Neural cell (in vitro differentiated cells): ENCODE measurements at regions not wholly inside any gene's neighbourhood (a gene's known extent, or its start where the extent isn't known, plus 50 kb on each side); places are given as distances from the start of the nearest gene placed in this dataset.

Experiments
- H2AFZ ChIP-seq: fragments of 200-600, 300-800 bp; sonication (generic), shearing (Covaris generic); 2 replicates; pipeline ENCODE4 v1.6.0; 2014; ENCODE audit warnings: low read depth, mild to moderate bottlenecking, antibody characterized with exemption, low read length, moderate library complexity
- H3F3A ChIP-seq: fragments of 200-600 bp; shearing (Covaris generic); 2 replicates; pipeline ENCODE4 v1.6.1; 2016; ENCODE audit warnings: mild to moderate bottlenecking, moderate library complexity, mixed read lengths, antibody characterized with exemption, low read length; ENCODE audit not compliant: insufficient read depth, poor library complexity, severe bottlenecking
- H3K27ac ChIP-seq: fragments of 200-600, 300-800 bp; sonication (generic), shearing (Covaris generic); 2 replicates; pipeline ENCODE4 v1.5.1; 2014; ENCODE audit warnings: mild to moderate bottlenecking, low read length, moderate library complexity
- H3K27me3 ChIP-seq: fragments of 300-800, 200-600 bp; sonication (generic), shearing (Covaris generic); 2 replicates; pipeline ENCODE4 v1.6.0; 2014; ENCODE audit warnings: mild to moderate bottlenecking, low read depth, low read length, moderate library complexity; ENCODE audit not compliant: insufficient read depth
- H3K36me3 ChIP-seq: fragments of 300-800, 200-600 bp; sonication (generic), shearing (Covaris generic); 2 replicates; pipeline ENCODE4 v1.5.1; 2014; ENCODE audit warnings: mild to moderate bottlenecking, antibody characterized with exemption, low read length, moderate library complexity; ENCODE audit not compliant: insufficient read depth
- H3K4me2 ChIP-seq: fragments of 300-800, 200-600 bp; sonication (generic), shearing (Covaris generic); 2 replicates; pipeline ENCODE4 v1.6.0; 2014; ENCODE audit warnings: mild to moderate bottlenecking, low read length
- H3K4me3 ChIP-seq: fragments of 300-800, 200-600 bp; sonication (generic), shearing (Covaris generic); 2 replicates; pipeline ENCODE4 v1.5.1; 2014; ENCODE audit warnings: mild to moderate bottlenecking, low read length, moderate library complexity
- H3K79me2 ChIP-seq: fragments of 200-600 bp; shearing (Covaris generic); replicated peaks from 2 replicates; pipeline ENCODE4 v1.6.0; 2014; ENCODE audit warnings: mild to moderate bottlenecking, low read length, moderate library complexity; ENCODE audit not compliant: insufficient read depth
- H3K9ac ChIP-seq: fragments of 300-800, 200-600 bp; sonication (generic), shearing (Covaris generic); 2 replicates; pipeline ENCODE4 v1.6.1; 2016; ENCODE audit warnings: mild to moderate bottlenecking, low read length, mixed read lengths
- H3K9me2 ChIP-seq: fragments of 200-600 bp; shearing (Covaris generic); 2 replicates; pipeline ENCODE4 v1.6.1; 2016; ENCODE audit warnings: mild to moderate bottlenecking, low read length, mixed read lengths; ENCODE audit not compliant: insufficient read depth
- H3K9me3 ChIP-seq: fragments of 200-600, 300-800 bp; sonication (generic), shearing (Covaris generic); 2 replicates; pipeline ENCODE4 v1.6.1; 2016; ENCODE audit warnings: mild to moderate bottlenecking, mixed run types, low read length, moderate library complexity, mixed read lengths
- H4K20me1 ChIP-seq: fragments of 200-600 bp; shearing (Covaris generic); 2 replicates; pipeline ENCODE4 v1.6.1; 2016; ENCODE audit warnings: mild to moderate bottlenecking, mixed run types; ENCODE audit not compliant: insufficient read depth
- EP300 ChIP-seq: fragments of 450-650 bp; conservative IDR thresholded peaks from 2 replicates; pipeline ENCODE4 v1.6.1; 2014; ENCODE audit warnings: antibody characterized with exemption, mild to moderate bottlenecking, moderate library complexity; ENCODE audit not compliant: poor library complexity, severe bottlenecking
- EZH2 ChIP-seq: fragments of 200-600, 300-800 bp; shearing (Covaris generic), sonication (generic); IDR thresholded peaks from 2 replicates; pipeline ENCODE4 v1.6.1; 2014; ENCODE audit warnings: antibody characterized with exemption, low read length, borderline replicate concordance, mild to moderate bottlenecking; ENCODE audit not compliant: insufficient read depth, poor library complexity, severe bottlenecking
- MXI1 ChIP-seq: fragments of 450-650 bp; conservative IDR thresholded peaks from 2 replicates; pipeline ENCODE4 v1.6.1; 2014; ENCODE audit warnings: antibody characterized with exemption, mild to moderate bottlenecking; ENCODE audit not compliant: poor library complexity, severe bottlenecking
- POLR2AphosphoS5 ChIP-seq: IDR thresholded peaks from 2 replicates; pipeline ENCODE4 v1.6.1; 2012
- RAD21 ChIP-seq: fragments of 450-650 bp; conservative IDR thresholded peaks from 2 replicates; pipeline ENCODE4 v1.6.1; 2014; ENCODE audit warnings: antibody characterized with exemption, mild to moderate bottlenecking, moderate library complexity
- SMC3 ChIP-seq: fragments of 450-650 bp; conservative IDR thresholded peaks from 2 replicates; pipeline ENCODE4 v1.6.1; 2014; ENCODE audit warnings: antibody characterized with exemption, mild to moderate bottlenecking, moderate library complexity; ENCODE audit not compliant: poor library complexity
- TAF1 ChIP-seq: IDR thresholded peaks from 2 replicates; pipeline ENCODE4 v1.6.1; 2012; ENCODE audit warnings: low read depth
- TF ChIP-seq, protein P1 (sequence below): IDR thresholded peaks from 2 replicates; pipeline ENCODE4 v1.6.1; 2012; ENCODE audit warnings: borderline replicate concordance
- TF ChIP-seq, protein P2 (sequence below): fragments of 450-650 bp; IDR thresholded peaks from 2 replicates; pipeline ENCODE4 v1.5.1; 2014; ENCODE audit warnings: antibody characterized with exemption, mild to moderate bottlenecking, moderate library complexity; ENCODE audit not compliant: poor library complexity, severe bottlenecking

DNA sequence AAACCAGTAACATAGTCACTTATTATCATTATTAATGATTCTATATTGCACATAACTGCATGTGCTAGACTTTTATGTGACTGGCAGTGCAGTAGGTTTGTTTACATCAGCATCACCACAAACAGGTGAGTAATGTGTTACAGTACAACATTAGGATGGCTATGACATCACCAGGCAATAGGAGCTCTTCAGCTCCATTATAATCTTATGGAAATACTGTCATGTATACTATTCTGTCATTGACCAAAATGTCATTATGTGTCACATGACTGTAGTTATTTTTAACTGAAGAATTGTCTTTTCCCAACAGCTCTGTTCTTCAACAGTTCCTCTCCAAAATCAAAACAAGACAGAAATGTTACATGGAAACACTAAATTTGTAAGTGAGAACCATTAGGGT, 96.3 kb downstream of the C18orf54 start:
- Histone ChIP-seq H3K79me2 (no peaks in the 10 kb centered on the region), H3K27ac (no peak overlapping the region), H3K9me2 (no peaks in the 10 kb centered on the region), H3K9me3 (no peaks in the 10 kb centered on the region), H3K4me3 (no peak overlapping the region), H3K4me2 (no peak overlapping the region), H3K9ac (no peak overlapping the region), H3K27me3 (no peaks in the 10 kb centered on the region), H4K20me1 (no peaks in the 10 kb centered on the region), H2AFZ (no peak overlapping the region), H3F3A (no peaks in the 10 kb centered on the region), H3K36me3 (no peaks in the 10 kb centered on the region)
- TF ChIP-seq EP300 (no peak), RAD21 (no peak), EZH2 (no peak), SMC3 (no peak), POLR2AphosphoS5 (no peak), TAF1 (no peak), MXI1 (no peak)
- TF ChIP-seq, protein P1, sequence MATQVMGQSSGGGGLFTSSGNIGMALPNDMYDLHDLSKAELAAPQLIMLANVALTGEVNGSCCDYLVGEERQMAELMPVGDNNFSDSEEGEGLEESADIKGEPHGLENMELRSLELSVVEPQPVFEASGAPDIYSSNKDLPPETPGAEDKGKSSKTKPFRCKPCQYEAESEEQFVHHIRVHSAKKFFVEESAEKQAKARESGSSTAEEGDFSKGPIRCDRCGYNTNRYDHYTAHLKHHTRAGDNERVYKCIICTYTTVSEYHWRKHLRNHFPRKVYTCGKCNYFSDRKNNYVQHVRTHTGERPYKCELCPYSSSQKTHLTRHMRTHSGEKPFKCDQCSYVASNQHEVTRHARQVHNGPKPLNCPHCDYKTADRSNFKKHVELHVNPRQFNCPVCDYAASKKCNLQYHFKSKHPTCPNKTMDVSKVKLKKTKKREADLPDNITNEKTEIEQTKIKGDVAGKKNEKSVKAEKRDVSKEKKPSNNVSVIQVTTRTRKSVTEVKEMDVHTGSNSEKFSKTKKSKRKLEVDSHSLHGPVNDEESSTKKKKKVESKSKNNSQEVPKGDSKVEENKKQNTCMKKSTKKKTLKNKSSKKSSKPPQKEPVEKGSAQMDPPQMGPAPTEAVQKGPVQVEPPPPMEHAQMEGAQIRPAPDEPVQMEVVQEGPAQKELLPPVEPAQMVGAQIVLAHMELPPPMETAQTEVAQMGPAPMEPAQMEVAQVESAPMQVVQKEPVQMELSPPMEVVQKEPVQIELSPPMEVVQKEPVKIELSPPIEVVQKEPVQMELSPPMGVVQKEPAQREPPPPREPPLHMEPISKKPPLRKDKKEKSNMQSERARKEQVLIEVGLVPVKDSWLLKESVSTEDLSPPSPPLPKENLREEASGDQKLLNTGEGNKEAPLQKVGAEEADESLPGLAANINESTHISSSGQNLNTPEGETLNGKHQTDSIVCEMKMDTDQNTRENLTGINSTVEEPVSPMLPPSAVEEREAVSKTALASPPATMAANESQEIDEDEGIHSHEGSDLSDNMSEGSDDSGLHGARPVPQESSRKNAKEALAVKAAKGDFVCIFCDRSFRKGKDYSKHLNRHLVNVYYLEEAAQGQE, result no peak
- TF ChIP-seq, protein P2, sequence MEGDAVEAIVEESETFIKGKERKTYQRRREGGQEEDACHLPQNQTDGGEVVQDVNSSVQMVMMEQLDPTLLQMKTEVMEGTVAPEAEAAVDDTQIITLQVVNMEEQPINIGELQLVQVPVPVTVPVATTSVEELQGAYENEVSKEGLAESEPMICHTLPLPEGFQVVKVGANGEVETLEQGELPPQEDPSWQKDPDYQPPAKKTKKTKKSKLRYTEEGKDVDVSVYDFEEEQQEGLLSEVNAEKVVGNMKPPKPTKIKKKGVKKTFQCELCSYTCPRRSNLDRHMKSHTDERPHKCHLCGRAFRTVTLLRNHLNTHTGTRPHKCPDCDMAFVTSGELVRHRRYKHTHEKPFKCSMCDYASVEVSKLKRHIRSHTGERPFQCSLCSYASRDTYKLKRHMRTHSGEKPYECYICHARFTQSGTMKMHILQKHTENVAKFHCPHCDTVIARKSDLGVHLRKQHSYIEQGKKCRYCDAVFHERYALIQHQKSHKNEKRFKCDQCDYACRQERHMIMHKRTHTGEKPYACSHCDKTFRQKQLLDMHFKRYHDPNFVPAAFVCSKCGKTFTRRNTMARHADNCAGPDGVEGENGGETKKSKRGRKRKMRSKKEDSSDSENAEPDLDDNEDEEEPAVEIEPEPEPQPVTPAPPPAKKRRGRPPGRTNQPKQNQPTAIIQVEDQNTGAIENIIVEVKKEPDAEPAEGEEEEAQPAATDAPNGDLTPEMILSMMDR, result no peak

DNA sequence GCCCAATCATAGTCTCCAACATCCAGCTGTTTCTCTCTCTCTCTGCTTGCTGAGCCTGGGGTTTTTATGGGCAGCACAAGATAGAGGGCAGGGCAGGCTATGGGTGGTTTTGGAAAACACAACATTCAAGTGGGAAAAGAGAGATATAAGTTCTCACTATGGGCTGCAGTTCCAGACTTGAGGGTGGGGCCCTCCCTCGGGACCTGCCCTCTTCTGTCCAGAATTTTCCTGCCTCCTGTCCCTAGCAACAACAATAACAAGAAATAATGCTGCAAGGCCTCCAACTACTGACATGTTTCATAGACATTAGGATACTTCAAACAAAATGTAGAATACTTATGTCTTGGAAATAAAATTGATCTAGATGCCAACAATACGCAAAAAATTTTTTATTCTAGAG, 107.8 kb downstream of the C18orf54 start:
- Histone ChIP-seq H3K27ac (no peak overlapping the region), H3K4me2 (no peak overlapping the region), H3K9me3 (no peaks in the 10 kb centered on the region), H3K27me3 (no peaks in the 10 kb centered on the region), H3K36me3 (no peaks in the 10 kb centered on the region), H3K4me3 (no peak overlapping the region), H3K9ac (no peak overlapping the region), H3F3A (no peaks in the 10 kb centered on the region), H3K9me2 (no peaks in the 10 kb centered on the region), H2AFZ (no peak overlapping the region), H3K79me2 (no peaks in the 10 kb centered on the region), H4K20me1 (no peaks in the 10 kb centered on the region)
- TF ChIP-seq MXI1 (no peak), EZH2 (no peak), SMC3 (no peak), RAD21 (no peak), POLR2AphosphoS5 (no peak), TAF1 (no peak)
- TF ChIP-seq, protein P1, result no peak
